ENCODE measurements at regions not wholly inside any gene's neighbourhood (a gene's known extent, or its start where the extent isn't known, plus 50 kb on each side); places are given as distances from the start of the nearest gene placed in this dataset.

- CTCF ChIA-PET: no interaction called here
- no TSS peak for BruUV-seq (replicated peaks)
- Histone ChIP-seq H3K9me3 (ENCODE audit: low read depth, low read length, poor library complexity, severe bottlenecking) (no peaks in the 10 kb centered on the region), H3K4me1 (ENCODE audit: insufficient read depth, low read length, poor library complexity, severe bottlenecking) (peaks cover 24% of the 10 kb centered on the region), H3K36me3 (ENCODE audit: insufficient read depth, low read length, poor library complexity, severe bottlenecking) (no peaks in the 10 kb centered on the region), H3K4me3 (ENCODE audit: low read depth, low read length, poor library complexity, severe bottlenecking) (no peak overlapping the region), H3K27me3 (replicated peaks; ENCODE audit: insufficient read depth, low read depth, low read length, poor library complexity) (no peaks in the 10 kb centered on the region), H3K27ac (ENCODE audit: low read depth, low read length, poor library complexity, severe bottlenecking) (no peak overlapping the region)
- POLR2A ChIA-PET (ENCODE audit: low non-redundant PET): no interaction called here
- TF ChIP-seq, protein P1, sequence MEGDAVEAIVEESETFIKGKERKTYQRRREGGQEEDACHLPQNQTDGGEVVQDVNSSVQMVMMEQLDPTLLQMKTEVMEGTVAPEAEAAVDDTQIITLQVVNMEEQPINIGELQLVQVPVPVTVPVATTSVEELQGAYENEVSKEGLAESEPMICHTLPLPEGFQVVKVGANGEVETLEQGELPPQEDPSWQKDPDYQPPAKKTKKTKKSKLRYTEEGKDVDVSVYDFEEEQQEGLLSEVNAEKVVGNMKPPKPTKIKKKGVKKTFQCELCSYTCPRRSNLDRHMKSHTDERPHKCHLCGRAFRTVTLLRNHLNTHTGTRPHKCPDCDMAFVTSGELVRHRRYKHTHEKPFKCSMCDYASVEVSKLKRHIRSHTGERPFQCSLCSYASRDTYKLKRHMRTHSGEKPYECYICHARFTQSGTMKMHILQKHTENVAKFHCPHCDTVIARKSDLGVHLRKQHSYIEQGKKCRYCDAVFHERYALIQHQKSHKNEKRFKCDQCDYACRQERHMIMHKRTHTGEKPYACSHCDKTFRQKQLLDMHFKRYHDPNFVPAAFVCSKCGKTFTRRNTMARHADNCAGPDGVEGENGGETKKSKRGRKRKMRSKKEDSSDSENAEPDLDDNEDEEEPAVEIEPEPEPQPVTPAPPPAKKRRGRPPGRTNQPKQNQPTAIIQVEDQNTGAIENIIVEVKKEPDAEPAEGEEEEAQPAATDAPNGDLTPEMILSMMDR (conservative IDR thresholded peaks at IDR 0.05; ENCODE audit: low read depth, low read length): no peak
- TF ChIP-seq EZH2 (IDR thresholded peaks at IDR 0.05; ENCODE audit: borderline replicate concordance, low read depth, low read length, poor library complexity, severe bottlenecking): no peak
- no peak for DNase-seq (ENCODE audit: low spot score)
- intact Hi-C loops (cut with micrococcal nuclease; ENCODE audit: unreplicated experiment): no loop called here
These were observed 113.7 kb downstream of the DLL1 start for GRCh38 chr6:170176898-170177771.

- CTCF ChIA-PET: no interaction called here
- intact Hi-C loops (cut with micrococcal nuclease; ENCODE audit: unreplicated experiment): no loop called here
These were observed 114.6 kb downstream of the DLL1 start for GRCh38 chr6:170176136-170176897.

GRCh38 chr6:170175644-170176135 is 115.2 kb downstream of the DLL1 start:
- peaks cover 24% of the 10 kb centered on the region for H3K4me1 ChIP-seq (ENCODE audit: insufficient read depth, low read length, poor library complexity, severe bottlenecking)
- no peak for TF ChIP-seq EZH2 (IDR thresholded peaks at IDR 0.05; ENCODE audit: borderline replicate concordance, low read depth, low read length, poor library complexity, severe bottlenecking)
- TF ChIP-seq, protein P1 (conservative IDR thresholded peaks at IDR 0.05; ENCODE audit: low read depth, low read length): no peak
- H3K9me3 ChIP-seq (ENCODE audit: low read depth, low read length, poor library complexity, severe bottlenecking): no peaks in the 10 kb centered on the region
- BruUV-seq (replicated peaks): no TSS peak
- H3K27me3 ChIP-seq (replicated peaks; ENCODE audit: insufficient read depth, low read depth, low read length, poor library complexity): no peaks in the 10 kb centered on the region
- H3K4me3 ChIP-seq (ENCODE audit: low read depth, low read length, poor library complexity, severe bottlenecking): no peak overlapping the region
- ChIA-PET CTCF (no interaction called here), POLR2A (ENCODE audit: low non-redundant PET) (no interaction called here)
- no peak overlapping the region for H3K27ac ChIP-seq (ENCODE audit: low read depth, low read length, poor library complexity, severe bottlenecking)
- intact Hi-C loops (cut with micrococcal nuclease; ENCODE audit: unreplicated experiment): no loop called here
- no peaks in the 10 kb centered on the region for H3K36me3 ChIP-seq (ENCODE audit: insufficient read depth, low read length, poor library complexity, severe bottlenecking)
- no peak for DNase-seq (ENCODE audit: low spot score)

More at GRCh38 chr6:170176136-170176897, 114.6 kb downstream of the DLL1 start:
- Histone ChIP-seq H3K27me3 (replicated peaks; ENCODE audit: insufficient read depth, low read depth, low read length, poor library complexity) (no peaks in the 10 kb centered on the region), H3K27ac (ENCODE audit: low read depth, low read length, poor library complexity, severe bottlenecking) (no peak overlapping the region), H3K4me1 (ENCODE audit: insufficient read depth, low read length, poor library complexity, severe bottlenecking) (peaks cover 24% of the 10 kb centered on the region), H3K9me3 (ENCODE audit: low read depth, low read length, poor library complexity, severe bottlenecking) (no peaks in the 10 kb centered on the region), H3K36me3 (ENCODE audit: insufficient read depth, low read length, poor library complexity, severe bottlenecking) (no peaks in the 10 kb centered on the region), H3K4me3 (ENCODE audit: low read depth, low read length, poor library complexity, severe bottlenecking) (no peak overlapping the region)
- DNase-seq (ENCODE audit: low spot score): no peak
- no TSS peak for BruUV-seq (replicated peaks)
- no peak for TF ChIP-seq EZH2 (IDR thresholded peaks at IDR 0.05; ENCODE audit: borderline replicate concordance, low read depth, low read length, poor library complexity, severe bottlenecking)
- TF ChIP-seq, protein P1 (conservative IDR thresholded peaks at IDR 0.05; ENCODE audit: low read depth, low read length): no peak
- POLR2A ChIA-PET (ENCODE audit: low non-redundant PET): no interaction called here
